CD4-positive, alpha-beta memory T cell (primary cell): ENCODE measurements at regions not wholly inside any gene's neighbourhood (a gene's known extent, or its start where the extent isn't known, plus 50 kb on each side); places are given as distances from the start of the nearest gene placed in this dataset.

ENCODE experiments used
- CTCF ChIA-PET: fragments of 350-600 bp; sonication (Branson Sonifier 250); formaldehyde crosslinking; loops from one replicate; lab custom pipeline; 2021; ENCODE audit warnings: inconsistent platforms; ENCODE audit not compliant: partially characterized antibody; lab: Charles Lee
- POLR2A ChIA-PET: fragments of 350-600 bp; sonication (Branson Sonifier 250); formaldehyde crosslinking; loops from one replicate; lab custom pipeline; 2021; ENCODE audit not compliant: partially characterized antibody; lab: Charles Lee
- DNase-seq, 5 donors: peaks; one replicate each; pipeline versions ENCODE4 v3.0.0 to v3.0.0-alpha.2; 2020 to 2022; ENCODE audit warnings: mixed read lengths in 1 of 5
- H3K27ac ChIP-seq: one replicate; pipeline ENCODE4 v1.7.0; 2013; ENCODE audit warnings: low read depth, low read length
- H3K27me3 ChIP-seq: 2 replicates; pipeline ENCODE4 v1.7.0; 2013; ENCODE audit warnings: mild to moderate bottlenecking, low read length, moderate library complexity; ENCODE audit not compliant: insufficient read depth
- H3K36me3 ChIP-seq: 2 replicates; pipeline ENCODE4 v1.7.0; 2013; ENCODE audit warnings: mild to moderate bottlenecking, low read length, moderate library complexity; ENCODE audit not compliant: insufficient read depth
- H3K4me1 ChIP-seq: 2 replicates; pipeline ENCODE4 v1.7.0; 2013; ENCODE audit warnings: mild to moderate bottlenecking, low read length, moderate library complexity; ENCODE audit not compliant: insufficient read depth
- H3K4me3 ChIP-seq, 2 donors: one replicate each; pipeline ENCODE4 v1.7.0; 2013; ENCODE audit warnings: low read length in 2 of 2, mild to moderate bottlenecking in 1 of 2
- H3K9me3 ChIP-seq, 2 donors: one replicate each; pipeline ENCODE4 v1.7.0; 2013; ENCODE audit warnings: low read length in 2 of 2, control low read depth in 1 of 2; ENCODE audit not compliant: control insufficient read depth in 1 of 2
- H3K27ac Mint-ChIP-seq, 7 donors: one replicate each; pipeline ENCODE4 v1.8.0; 2020 to 2021; ENCODE audit warnings: mixed read lengths in 7 of 7, mild to moderate bottlenecking in 6 of 7, inconsistent platforms in 3 of 7, moderate library complexity in 3 of 7
- H3K27me3 Mint-ChIP-seq, 2 donors: one replicate each; pipeline ENCODE4 v1.8.0; 2020 to 2021; ENCODE audit warnings: mixed read lengths in 2 of 2
- H3K36me3 Mint-ChIP-seq, 2 donors: one replicate each; pipeline ENCODE4 v1.8.0; 2020 to 2021; ENCODE audit warnings: mixed read lengths in 2 of 2, inconsistent platforms in 1 of 2, mild to moderate bottlenecking in 1 of 2
- H3K4me1 Mint-ChIP-seq, 4 donors: one replicate each; pipeline ENCODE4 v1.8.0; 2020 to 2021; ENCODE audit warnings: mixed read lengths in 4 of 4, mild to moderate bottlenecking in 1 of 4
- H3K4me3 Mint-ChIP-seq, 8 donors: one replicate each; pipeline ENCODE4 v1.8.0; 2020 to 2021; ENCODE audit warnings: mixed read lengths in 8 of 8, mild to moderate bottlenecking in 7 of 8, moderate library complexity in 6 of 8, inconsistent platforms in 3 of 8
- H3K9me3 Mint-ChIP-seq, 8 donors: one replicate each; pipeline ENCODE4 v1.8.0; 2020 to 2021; ENCODE audit warnings: mixed read lengths in 8 of 8, mild to moderate bottlenecking in 5 of 8, inconsistent platforms in 3 of 8, moderate library complexity in 1 of 8
- intact Hi-C: fragments of 100-400 bp; cut with micrococcal nuclease; formaldehyde crosslinking; loops from one replicate; pipeline ENCODE4 v1.15.1; 2023

DNA sequence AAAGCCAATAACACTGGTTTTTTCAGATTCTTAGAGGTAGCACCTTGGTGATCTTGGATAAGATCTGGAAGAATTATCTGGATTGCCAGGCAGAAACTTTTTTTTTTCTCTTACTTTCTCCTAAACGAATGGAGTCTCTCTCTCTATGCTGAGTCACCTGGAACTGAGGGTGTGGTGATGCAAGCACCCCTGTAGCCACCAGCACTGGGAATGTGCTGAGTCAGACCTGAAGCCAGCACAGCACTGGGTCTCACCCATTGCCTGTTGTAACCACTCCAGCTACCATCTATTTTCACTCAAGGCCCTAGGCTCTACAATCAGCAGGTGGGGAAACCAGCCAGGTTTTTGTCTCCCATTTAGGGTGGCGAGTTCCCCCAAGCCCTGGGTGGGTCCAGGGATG, 923.8 kb downstream of the RAPGEF2 start:
- H3K9me3 ChIP-seq = no peaks in the 10 kb centered on the region
- Mint-ChIP-seq H3K27me3 (no peaks in the 10 kb centered on the region), H3K27ac (no peak overlapping the region), H3K36me3 (no peaks in the 10 kb centered on the region), H3K4me1 (no peaks in the 10 kb centered on the region), H3K4me3 (no peak overlapping the region), H3K9me3 (peaks cover 0 to 4% (median 0%) of the 10 kb centered on the region in 8 donors)
- no peaks in the 10 kb centered on the region for H3K36me3 ChIP-seq
- no peak overlapping the region for H3K4me3 ChIP-seq
- no peaks in the 10 kb centered on the region for H3K27me3 ChIP-seq
- H3K4me1 ChIP-seq = no peaks in the 10 kb centered on the region
- intact Hi-C loops = no loop called here
- H3K27ac ChIP-seq = no peak overlapping the region
- no peak for DNase-seq
- ChIA-PET CTCF (no interaction called here), POLR2A (no interaction called here)

DNA sequence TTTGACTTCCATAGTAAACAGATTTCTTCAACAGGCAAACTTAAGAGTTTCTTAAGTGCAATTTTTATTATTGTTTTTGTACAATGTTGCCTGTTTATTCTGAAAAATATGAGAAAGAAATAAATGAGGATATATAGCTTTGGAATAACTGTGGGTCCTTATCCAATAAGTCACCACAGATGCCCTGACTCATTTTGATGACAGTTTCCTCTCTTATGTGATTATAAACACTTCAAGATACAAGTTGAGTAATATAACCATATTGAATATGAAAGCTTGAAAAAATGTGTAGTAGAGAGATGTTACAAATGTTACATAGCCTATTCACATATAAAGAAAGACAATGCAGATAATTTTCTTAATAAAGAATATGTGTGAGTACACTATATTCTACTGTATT, 931.6 kb downstream of the RAPGEF2 start:
- no peaks in the 10 kb centered on the region for H3K27me3 Mint-ChIP-seq
- H3K9me3 Mint-ChIP-seq = peaks cover 0 to 3% (median 0%) of the 10 kb centered on the region in 8 donors
- CTCF ChIA-PET = no interaction called here
- Histone ChIP-seq H3K9me3 (no peaks in the 10 kb centered on the region), H3K4me3 (no peak overlapping the region), H3K4me1 (no peaks in the 10 kb centered on the region), H3K27me3 (no peaks in the 10 kb centered on the region), H3K27ac (no peak overlapping the region), H3K36me3 (no peaks in the 10 kb centered on the region)
- no peak overlapping the region for H3K4me3 Mint-ChIP-seq
- DNase-seq = no peak
- H3K36me3 Mint-ChIP-seq = no peaks in the 10 kb centered on the region
- POLR2A ChIA-PET = no interaction called here
- no peak overlapping the region for H3K27ac Mint-ChIP-seq
- no peaks in the 10 kb centered on the region for H3K4me1 Mint-ChIP-seq
- intact Hi-C loops = no loop called here

DNA sequence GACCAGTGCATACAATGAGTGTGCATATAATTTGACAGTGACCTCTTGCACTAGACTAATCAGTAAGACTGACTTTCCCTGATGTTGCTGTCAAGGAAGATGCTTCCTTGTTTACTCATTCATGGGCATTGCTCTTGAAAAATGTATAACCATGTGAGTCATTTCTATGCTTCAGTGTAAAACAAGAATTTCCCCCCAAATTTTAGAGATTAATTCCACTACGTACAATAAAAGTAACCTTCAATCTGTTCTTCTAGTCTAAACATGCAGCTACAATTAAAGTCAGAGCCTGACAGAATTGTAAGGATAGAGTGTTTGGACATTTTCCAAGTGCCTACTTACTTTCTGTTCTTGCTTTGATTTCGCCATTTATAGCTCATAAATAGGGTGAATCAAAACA, 935.7 kb downstream of the RAPGEF2 start:
- DNase-seq = no peak
- Mint-ChIP-seq H3K36me3 (no peaks in the 10 kb centered on the region), H3K27ac (no peak overlapping the region), H3K4me1 (peaks cover 0 to 1% (median 0%) of the 10 kb centered on the region in 4 donors), H3K9me3 (peaks cover 0 to 6% (median 2%) of the 10 kb centered on the region in 8 donors), H3K4me3 (no peak overlapping the region), H3K27me3 (no peaks in the 10 kb centered on the region)
- no peaks in the 10 kb centered on the region for H3K9me3 ChIP-seq
- intact Hi-C loops = no loop called here
- ChIA-PET POLR2A (no interaction called here), CTCF (no interaction called here)
- no peaks in the 10 kb centered on the region for H3K4me1 ChIP-seq
- no peaks in the 10 kb centered on the region for H3K36me3 ChIP-seq
- no peak overlapping the region for H3K27ac ChIP-seq
- H3K27me3 ChIP-seq = no peaks in the 10 kb centered on the region
- H3K4me3 ChIP-seq = no peak overlapping the region

DNA sequence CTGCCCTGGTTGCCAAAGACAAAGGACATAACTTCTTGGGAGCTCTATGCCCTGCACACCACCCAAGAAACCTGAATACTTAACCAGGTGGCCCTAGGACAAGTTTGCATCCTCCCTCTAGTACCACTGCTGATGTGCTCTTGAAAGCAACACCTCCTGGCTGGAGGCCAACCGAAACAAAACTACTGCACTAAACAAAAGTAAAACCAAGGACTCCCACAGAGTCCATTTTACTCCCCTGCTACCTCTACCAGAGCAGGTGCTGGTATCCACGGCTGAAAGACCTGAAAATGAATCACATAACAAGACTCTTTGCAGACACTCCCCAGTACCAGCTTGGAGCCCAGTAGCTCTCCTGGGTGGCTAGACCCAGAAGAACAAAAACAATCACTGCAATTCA, 941.8 kb downstream of the RAPGEF2 start:
- H3K27me3 Mint-ChIP-seq = no peaks in the 10 kb centered on the region
- intact Hi-C loops = no loop called here
- peaks cover 0 to 14% (median 7%) of the 10 kb centered on the region in 8 donors for H3K9me3 Mint-ChIP-seq
- DNase-seq = no peak
- H3K27ac Mint-ChIP-seq = no peak overlapping the region
- peaks cover 0 to 1% (median 0%) of the 10 kb centered on the region in 4 donors for H3K4me1 Mint-ChIP-seq
- H3K9me3 ChIP-seq = no peaks in the 10 kb centered on the region
- no peaks in the 10 kb centered on the region for H3K27me3 ChIP-seq
- CTCF ChIA-PET = no interaction called here
- H3K4me3 ChIP-seq = no peak overlapping the region
- H3K36me3 Mint-ChIP-seq = no peaks in the 10 kb centered on the region
- H3K4me1 ChIP-seq = no peaks in the 10 kb centered on the region
- POLR2A ChIA-PET = no interaction called here
- no peaks in the 10 kb centered on the region for H3K36me3 ChIP-seq
- no peak overlapping the region for H3K4me3 Mint-ChIP-seq
- no peak overlapping the region for H3K27ac ChIP-seq

DNA sequence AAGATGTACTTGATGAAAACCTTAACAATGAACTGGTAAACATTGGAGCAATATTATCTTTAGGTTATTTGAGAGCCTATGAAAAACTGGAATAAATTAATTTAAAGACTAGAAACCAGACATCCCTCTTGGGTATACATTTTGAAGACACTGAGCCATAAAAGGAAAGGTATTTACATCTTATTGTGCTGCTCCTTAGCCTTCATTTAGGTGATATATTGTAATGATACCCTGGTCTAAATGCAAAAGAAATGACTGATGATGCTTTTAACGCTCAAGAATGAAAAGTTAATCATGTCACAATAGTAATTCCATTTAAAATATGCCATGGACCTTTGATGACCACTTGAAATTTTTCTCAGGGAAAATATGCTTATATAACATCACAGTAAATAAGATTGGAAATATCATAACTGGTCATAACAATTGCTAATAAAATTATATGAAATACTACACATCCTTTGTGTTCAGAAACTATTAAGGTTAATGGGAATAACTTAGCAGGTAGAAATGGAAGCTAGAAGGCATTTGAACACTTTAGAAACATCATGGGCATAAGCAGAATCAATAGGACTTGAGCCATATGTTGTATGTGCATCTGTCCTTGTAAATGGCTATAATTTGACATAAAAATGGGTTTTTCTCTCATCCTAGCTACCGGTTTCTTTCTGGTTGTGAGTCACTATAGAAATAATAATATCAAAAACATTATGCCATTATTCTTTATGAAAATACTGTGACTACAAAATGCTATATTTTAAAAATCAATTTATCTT, 979.7 kb downstream of the RAPGEF2 start:
- Histone ChIP-seq H3K36me3 (no peaks in the 10 kb centered on the region), H3K27me3 (no peaks in the 10 kb centered on the region), H3K27ac (no peak overlapping the region), H3K4me1 (no peaks in the 10 kb centered on the region), H3K4me3 (no peak overlapping the region), H3K9me3 (no peaks in the 10 kb centered on the region)
- Mint-ChIP-seq H3K27me3 (no peaks in the 10 kb centered on the region), H3K9me3 (peaks cover 0 to 11% (median 9%) of the 10 kb centered on the region in 8 donors), H3K27ac (no peak overlapping the region), H3K36me3 (no peaks in the 10 kb centered on the region), H3K4me1 (peaks cover 0 to 1% (median 0%) of the 10 kb centered on the region in 4 donors), H3K4me3 (no peak overlapping the region)
- DNase-seq = no peak
- intact Hi-C loops = no loop called here
- CTCF ChIA-PET = no interaction called here
- POLR2A ChIA-PET = no interaction called here

DNA sequence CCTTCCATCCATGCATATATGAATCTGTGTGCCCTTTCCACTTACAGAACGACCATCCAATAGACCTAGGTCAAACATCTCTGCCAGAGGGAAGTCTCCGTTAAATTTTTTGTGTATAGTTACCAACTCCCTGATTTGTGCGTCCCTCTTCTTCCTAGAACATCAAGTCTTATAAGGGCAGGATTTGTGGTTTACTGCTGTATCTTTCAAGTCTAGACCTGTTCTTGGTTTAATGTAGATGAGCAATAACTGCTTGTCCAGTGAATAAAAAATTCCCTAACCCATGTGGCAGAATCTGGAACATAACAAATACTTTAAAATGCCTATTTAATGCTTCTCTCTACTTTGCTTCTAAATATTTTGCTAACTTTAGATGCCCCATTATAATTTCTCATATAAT, 988.8 kb downstream of the RAPGEF2 start:
- H3K4me3 ChIP-seq = no peak overlapping the region
- no peaks in the 10 kb centered on the region for H3K4me1 ChIP-seq
- H3K9me3 ChIP-seq = no peaks in the 10 kb centered on the region
- intact Hi-C loops = no loop called here
- Mint-ChIP-seq H3K36me3 (no peaks in the 10 kb centered on the region), H3K27ac (no peak overlapping the region), H3K4me1 (no peaks in the 10 kb centered on the region), H3K9me3 (peaks cover 0 to 18% (median 9%) of the 10 kb centered on the region in 8 donors), H3K27me3 (no peaks in the 10 kb centered on the region), H3K4me3 (no peak overlapping the region)
- ChIA-PET CTCF (no interaction called here), POLR2A (no interaction called here)
- DNase-seq = no peak
- H3K27ac ChIP-seq = no peak overlapping the region
- H3K27me3 ChIP-seq = no peaks in the 10 kb centered on the region
- no peaks in the 10 kb centered on the region for H3K36me3 ChIP-seq

DNA sequence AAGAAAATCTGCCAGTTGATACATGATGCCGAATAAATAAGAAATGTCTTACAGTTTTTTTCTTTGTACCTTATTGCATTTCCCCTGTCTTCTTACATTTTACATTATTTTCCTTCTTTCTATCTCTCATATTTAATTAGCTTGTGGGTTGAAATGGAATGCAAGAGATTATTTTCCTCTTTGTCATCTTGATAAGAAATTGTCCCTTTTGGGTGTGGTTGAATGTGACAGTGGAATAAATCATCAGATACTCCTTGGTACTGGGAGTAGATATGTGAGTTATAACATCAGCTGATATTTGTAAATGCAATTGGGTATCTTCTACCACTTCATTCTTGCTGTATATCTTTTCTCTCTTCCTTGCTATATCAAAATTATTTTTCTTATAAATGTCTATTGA, 997.4 kb downstream of the RAPGEF2 start:
- no peaks in the 10 kb centered on the region for H3K4me1 Mint-ChIP-seq
- H3K27me3 Mint-ChIP-seq = no peaks in the 10 kb centered on the region
- Histone ChIP-seq H3K36me3 (no peaks in the 10 kb centered on the region), H3K4me3 (no peak overlapping the region), H3K27ac (no peak overlapping the region), H3K27me3 (no peaks in the 10 kb centered on the region), H3K4me1 (no peaks in the 10 kb centered on the region), H3K9me3 (no peaks in the 10 kb centered on the region)
- H3K4me3 Mint-ChIP-seq = no peak overlapping the region
- H3K36me3 Mint-ChIP-seq = no peaks in the 10 kb centered on the region
- intact Hi-C loops = no loop called here
- peaks cover 0 to 4% (median 3%) of the 10 kb centered on the region in 8 donors for H3K9me3 Mint-ChIP-seq
- ChIA-PET POLR2A (no interaction called here), CTCF (no interaction called here)
- H3K27ac Mint-ChIP-seq = no peak overlapping the region
- no peak for DNase-seq
